Stimulated activated CD4-positive, alpha-beta T cell treated with anti-CD3 and anti-CD28 coated beads, TNF-alpha, amount 100 ng/mL, for 48 hours (primary cell): ENCODE measurements at regions not wholly inside any gene's neighbourhood (a gene's known extent, or its start where the extent isn't known, plus 50 kb on each side); places are given as distances from the start of the nearest gene placed in this dataset.
A peak's percentile ranks its signal among the peaks of the same experiment; 100 is the strongest.

Experiments used
- DNase-seq, 3 donors: peaks; one replicate each; pipeline ENCODE4 v3.0.0-alpha.2; 2020; ENCODE audit warnings: low read depth in 3 of 3

GRCh38 chr1:168963601-168964000 is 142.9 kb upstream of the ATP1B1 start:
- DNase-seq, result no peak

GRCh38 chr1:168964478-168964877 is 142.0 kb upstream of the ATP1B1 start:
- DNase-seq, result no peak

GRCh38 chr1:168966217-168966616 is 140.3 kb upstream of the ATP1B1 start:
- no peak for DNase-seq

- no peak for DNase-seq
These were observed 139.9 kb upstream of the ATP1B1 start for GRCh38 chr1:168966636-168967035.

GRCh38 chr1:168970926-168971659 is 135.4 kb upstream of the ATP1B1 start:
- DNase-seq, result no peak

GRCh38 chr1:168972225-168972624 is 134.3 kb upstream of the ATP1B1 start:
- DNase-seq, result no peak

- no peak for DNase-seq
These were observed 133.6 kb upstream of the ATP1B1 start for GRCh38 chr1:168972887-168973286.

GRCh38 chr1:168974117-168974516 is 132.4 kb upstream of the ATP1B1 start:
- no peak for DNase-seq

- no peak for DNase-seq
These were observed 131.9 kb upstream of the ATP1B1 start for GRCh38 chr1:168974611-168975010.

- no peak for DNase-seq
These were observed 130.2 kb upstream of the ATP1B1 start for GRCh38 chr1:168976267-168976666.

GRCh38 chr1:168977618-168978017 is 128.9 kb upstream of the ATP1B1 start:
- DNase-seq, result no peak

GRCh38 chr1:168979276-168979675 is 127.2 kb upstream of the ATP1B1 start:
- no peak for DNase-seq

GRCh38 chr1:168980180-168980579 is 126.3 kb upstream of the ATP1B1 start:
- DNase-seq, result no peak

- DNase-seq, result no peak
These were observed 125.8 kb upstream of the ATP1B1 start for GRCh38 chr1:168980656-168981055.

- no peak for DNase-seq
These were observed 123.7 kb upstream of the ATP1B1 start for GRCh38 chr1:168982778-168983177.

GRCh38 chr1:168987330-168987729 is 119.2 kb upstream of the ATP1B1 start:
- no peak for DNase-seq

- no peak for DNase-seq
These were observed 118.6 kb upstream of the ATP1B1 start for GRCh38 chr1:168987923-168988322.

- no peak for DNase-seq
These were observed 116.5 kb upstream of the ATP1B1 start for GRCh38 chr1:168989985-168990384.

GRCh38 chr1:168991667-168992475 is 114.6 kb upstream of the ATP1B1 start:
- peak in 2 of 3 donors; percentile 8 to 20 for DNase-seq

- DNase-seq, result no peak
These were observed 105.1 kb upstream of the ATP1B1 start for GRCh38 chr1:169001353-169001752.

GRCh38 chr1:169003864-169004516 is 102.5 kb upstream of the ATP1B1 start:
- no peak for DNase-seq

GRCh38 chr1:169005776-169006175 is 100.7 kb upstream of the ATP1B1 start:
- DNase-seq, result no peak

GRCh38 chr1:169009666-169010065 is 96.8 kb upstream of the ATP1B1 start:
- DNase-seq, result no peak
